Spleen (tissue), 11 donors: ENCODE measurements at regions not wholly inside any gene's neighbourhood (a gene's known extent, or its start where the extent isn't known, plus 50 kb on each side); places are given as distances from the start of the nearest gene placed in this dataset.

Experiments
- DNase-seq: peaks from one replicate; pipeline ENCODE4 v3.0.0-alpha.2; 2020
- H3K27ac ChIP-seq, 8 donors: fragments of 200-600 bp; sonication (generic) in 7 of 8; 1 replicate in 4 of 8; 2 replicates in 4 of 8; pipeline versions ENCODE4 v1.5.0 to v1.8.0; 2016 to 2021; ENCODE audit warnings: inconsistent platforms in 4 of 8, mild to moderate bottlenecking in 4 of 8, moderate library complexity in 1 of 8
- H3K27me3 ChIP-seq, 7 donors: fragments of 200-600 bp; sonication (generic) in 6 of 7; replicated peaks in 1 of 7; 1 replicate in 4 of 7; 2 replicates in 3 of 7; pipeline versions ENCODE4 v1.5.0 to v1.8.0; 2016 to 2021; ENCODE audit warnings: inconsistent platforms in 3 of 7, mild to moderate bottlenecking in 1 of 7
- H3K36me3 ChIP-seq, 6 donors: fragments of 200-600 bp; sonication (generic) in 5 of 6; 1 replicate in 4 of 6; 2 replicates in 2 of 6; pipeline versions ENCODE4 v1.5.0 to v1.8.0; 2016 to 2021; ENCODE audit warnings: inconsistent platforms in 2 of 6
- H3K4me1 ChIP-seq, 6 donors: fragments of 200-600 bp; sonication (generic) in 5 of 6; 1 replicate in 3 of 6; 2 replicates in 3 of 6; pipeline versions ENCODE4 v1.5.0 to v1.8.0; 2016 to 2021; ENCODE audit warnings: inconsistent platforms in 3 of 6
- H3K4me3 ChIP-seq, 8 donors: fragments of 200-600 bp; sonication (generic) in 7 of 8; 1 replicate in 4 of 8; 2 replicates in 4 of 8; pipeline versions ENCODE4 v1.5.0 to v1.8.0; 2016 to 2021; ENCODE audit warnings: inconsistent platforms in 4 of 8, mild to moderate bottlenecking in 4 of 8, moderate library complexity in 2 of 8
- H3K9me3 ChIP-seq, 8 donors: fragments of 200-600 bp; sonication (generic) in 7 of 8; 1 replicate in 4 of 8; 2 replicates in 4 of 8; pipeline versions ENCODE4 v1.5.0 to v1.8.0; 2016 to 2021; ENCODE audit warnings: inconsistent platforms in 4 of 8
- POLR2A ChIP-seq, 3 donors: fragments of 450-650 bp; IDR thresholded peaks; one replicate each; pipeline ENCODE4 v1.5.1; 2017; ENCODE audit warnings: antibody characterized with exemption in 3 of 3, mild to moderate bottlenecking in 1 of 3
- POLR2AphosphoS5 ChIP-seq, 3 donors: sonication (generic); formaldehyde crosslinking; IDR thresholded peaks; one replicate each; pipeline ENCODE4 v1.5.1; 2017; ENCODE audit warnings: antibody characterized with exemption in 3 of 3
- WGBS, 5 donors: extraction: QIAGEN DNeasy Blood & Tissue Kit in 3 of 5; methylation state at CpG; one replicate each; pipeline versions ENCODE4 v1.1.5 to v1.1.7; 2013 to 2018; 5-methylcytosine and 5-hydroxymethylcytosine counted together
- intact Hi-C: fragments of 100-400 bp; cut with DNase I; formaldehyde crosslinking; loops from one replicate; pipeline ENCODE4 v1.15.0; 2023; ENCODE audit warnings: low total_unique reads
- TF ChIP-seq, protein P1 (sequence below), 11 experiments: fragments of 200-600 bp in 7 of 11; fragments of 450-650 bp in 4 of 11; sonication (generic) in 4 of 11; IDR thresholded peaks in 8 of 11; conservative IDR thresholded peaks in 3 of 11; 1 replicate in 7 of 11; 2 replicates in 4 of 11; pipeline versions ENCODE4 v1.4.0 to v1.8.0; 2016 to 2021; ENCODE audit warnings: antibody characterized with exemption in 11 of 11, inconsistent platforms in 4 of 11, mild to moderate bottlenecking in 1 of 11
- donor health status: healthy with polysubstance abuse.
- donor health status: DM: no; HTN: no; CAD: no; lungs with moderate emphysema.
- donor health status: DM: no; HTN: no; CAD: no.
- donor health status: Bipolar disorder and iron deficiency.
- donor health status: healthy.
- donor health status: DM: no; HTN: no; CAD: no.
- donor health status: DM: yes; HTN: yes; CAD: no.

DNA sequence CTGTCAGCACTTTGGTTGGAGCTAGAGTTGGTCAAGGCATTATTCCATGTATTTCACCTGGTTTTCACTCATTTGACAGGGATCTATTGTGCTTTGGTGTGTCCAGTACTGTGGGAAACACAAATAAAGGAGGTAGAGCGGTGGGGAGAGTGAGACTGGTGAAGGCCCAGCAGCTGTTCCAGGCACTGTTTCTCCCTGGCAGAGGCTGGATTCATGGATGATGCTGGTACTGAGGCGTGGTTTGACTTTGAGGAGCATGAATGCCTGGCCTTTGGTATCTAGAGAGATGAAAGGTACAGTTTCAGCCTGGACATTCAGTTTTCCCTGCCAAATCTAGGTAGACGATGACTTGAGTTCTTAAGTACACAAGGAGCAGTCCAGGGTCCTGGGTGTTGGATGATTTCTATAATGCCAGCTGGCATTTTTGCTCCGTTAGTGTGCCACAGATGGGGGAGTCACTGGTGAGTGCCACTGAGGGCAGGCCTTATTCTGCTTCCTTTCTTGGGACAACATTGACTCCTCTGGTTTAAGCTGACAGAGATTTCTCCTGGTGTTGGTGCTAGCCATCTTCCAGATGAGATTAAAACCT lies 162.2 kb upstream of the BMPER start:
- intact Hi-C loops, result no loop called here
- Histone ChIP-seq H3K27ac (peak overlapping the region in 6 of 8 donors; percentile 5 to 62 (median 42)), H3K36me3 (no peaks in the 10 kb centered on the region), H3K9me3 (peaks cover 0 to 8% (median 0%) of the 10 kb centered on the region in 8 donors), H3K4me1 (peaks cover 0 to 12% (median 4%) of the 10 kb centered on the region in 6 donors), H3K4me3 (no peak overlapping the region), H3K27me3 (no peaks in the 10 kb centered on the region)
- TF ChIP-seq, protein P1, sequence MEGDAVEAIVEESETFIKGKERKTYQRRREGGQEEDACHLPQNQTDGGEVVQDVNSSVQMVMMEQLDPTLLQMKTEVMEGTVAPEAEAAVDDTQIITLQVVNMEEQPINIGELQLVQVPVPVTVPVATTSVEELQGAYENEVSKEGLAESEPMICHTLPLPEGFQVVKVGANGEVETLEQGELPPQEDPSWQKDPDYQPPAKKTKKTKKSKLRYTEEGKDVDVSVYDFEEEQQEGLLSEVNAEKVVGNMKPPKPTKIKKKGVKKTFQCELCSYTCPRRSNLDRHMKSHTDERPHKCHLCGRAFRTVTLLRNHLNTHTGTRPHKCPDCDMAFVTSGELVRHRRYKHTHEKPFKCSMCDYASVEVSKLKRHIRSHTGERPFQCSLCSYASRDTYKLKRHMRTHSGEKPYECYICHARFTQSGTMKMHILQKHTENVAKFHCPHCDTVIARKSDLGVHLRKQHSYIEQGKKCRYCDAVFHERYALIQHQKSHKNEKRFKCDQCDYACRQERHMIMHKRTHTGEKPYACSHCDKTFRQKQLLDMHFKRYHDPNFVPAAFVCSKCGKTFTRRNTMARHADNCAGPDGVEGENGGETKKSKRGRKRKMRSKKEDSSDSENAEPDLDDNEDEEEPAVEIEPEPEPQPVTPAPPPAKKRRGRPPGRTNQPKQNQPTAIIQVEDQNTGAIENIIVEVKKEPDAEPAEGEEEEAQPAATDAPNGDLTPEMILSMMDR (IDR thresholded peaks at IDR 0.05 in 8 of 11, conservative IDR thresholded peaks at IDR 0.05 in 3 of 11), result no peak
- TF ChIP-seq POLR2AphosphoS5 (IDR thresholded peaks at IDR 0.05) (no peak), POLR2A (IDR thresholded peaks at IDR 0.05) (no peak)
- no peak for DNase-seq
- WGBS, 5 donors, result 86 to 96% (median 91%) methylated on average over 4 of the region's 4 CpGs

DNA sequence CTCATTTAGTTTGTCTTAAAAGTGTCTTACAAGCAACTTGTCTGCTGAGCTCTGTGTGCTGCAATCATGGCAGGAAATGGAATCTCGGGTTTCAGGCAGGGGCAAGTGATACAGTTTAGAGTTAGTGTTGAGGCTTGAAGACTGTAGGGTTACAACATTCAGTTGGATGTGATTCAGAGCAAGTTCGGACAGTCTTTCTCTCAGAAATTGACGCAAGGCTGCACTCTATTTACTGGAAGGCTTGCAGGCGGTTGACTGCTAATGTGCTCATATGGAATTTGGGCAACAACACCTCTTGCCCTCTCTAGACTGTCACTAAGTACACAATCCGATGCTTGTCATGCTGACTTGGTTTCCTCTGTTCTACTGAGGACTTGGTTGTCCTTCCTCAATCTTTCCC lies 161.7 kb upstream of the BMPER start:
- DNase-seq, result no peak
- no peak overlapping the region for H3K4me3 ChIP-seq
- H3K27me3 ChIP-seq, result no peaks in the 10 kb centered on the region
- H3K9me3 ChIP-seq, result peaks cover 0 to 8% (median 0%) of the 10 kb centered on the region in 8 donors
- no peaks in the 10 kb centered on the region for H3K36me3 ChIP-seq
- peak overlapping the region in 6 of 8 donors; percentile 5 to 62 (median 51) for H3K27ac ChIP-seq
- H3K4me1 ChIP-seq, result peaks cover 0 to 12% (median 4%) of the 10 kb centered on the region in 6 donors
- intact Hi-C loops, result no loop called here
- 74 to 81% (median 77%) methylated on average over 5 of the region's 5 CpGs for WGBS, 5 donors
- no peak for TF ChIP-seq POLR2A (IDR thresholded peaks at IDR 0.05)
- TF ChIP-seq POLR2AphosphoS5 (IDR thresholded peaks at IDR 0.05), result peak in 1 of 3 donors; percentile 44
- TF ChIP-seq, protein P1 (IDR thresholded peaks at IDR 0.05 in 8 of 11, conservative IDR thresholded peaks at IDR 0.05 in 3 of 11), result no peak

DNA sequence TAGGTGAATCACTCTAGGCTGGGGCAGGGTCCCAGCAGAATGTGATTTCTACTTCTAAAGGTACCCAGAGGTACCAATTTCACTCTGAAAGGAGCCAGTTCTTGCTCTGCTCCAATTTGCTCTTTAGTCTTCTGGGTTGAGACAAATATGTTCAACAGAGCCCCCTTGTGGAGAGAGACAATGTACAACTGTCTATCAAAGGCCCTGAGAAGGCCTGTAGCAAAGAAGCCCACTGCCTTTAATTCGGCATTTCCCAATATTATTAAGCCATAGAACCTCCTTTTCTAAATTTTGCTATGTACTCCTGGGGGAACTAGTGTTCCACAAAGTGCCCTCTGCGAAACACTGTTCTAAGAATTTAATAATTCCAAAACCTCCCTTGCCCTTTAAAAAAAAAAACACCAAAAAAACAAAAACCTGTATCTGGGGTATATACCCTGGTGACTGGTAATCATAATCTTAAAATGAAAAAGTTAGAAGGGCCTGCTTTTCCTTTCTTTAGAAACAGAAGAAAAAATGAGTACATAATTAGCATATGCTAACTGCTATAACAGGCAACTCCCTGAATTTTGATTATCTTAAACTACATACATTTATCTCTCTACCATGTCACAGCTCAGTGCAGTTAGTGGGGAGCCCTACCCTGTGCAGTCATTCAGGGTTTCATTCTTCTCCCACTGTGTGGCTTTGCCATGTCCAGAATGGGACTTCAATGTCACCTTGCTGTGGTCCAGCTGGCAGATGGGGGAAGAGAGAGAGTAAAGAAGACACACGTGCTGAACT lies 160.9 kb upstream of the BMPER start:
- no peaks in the 10 kb centered on the region for H3K36me3 ChIP-seq
- H3K27me3 ChIP-seq, result no peaks in the 10 kb centered on the region
- intact Hi-C loops, result no loop called here
- peaks cover 0 to 12% (median 4%) of the 10 kb centered on the region in 6 donors for H3K4me1 ChIP-seq
- no peak for DNase-seq
- no peak for TF ChIP-seq POLR2AphosphoS5 (IDR thresholded peaks at IDR 0.05)
- TF ChIP-seq, protein P1 (IDR thresholded peaks at IDR 0.05 in 8 of 11, conservative IDR thresholded peaks at IDR 0.05 in 3 of 11), result peak in 3 of 11 experiments; percentile 13 to 30 (median 23)
- 83 to 98% (median 84%) methylated on average over 3 of the region's 3 CpGs for WGBS, 5 donors
- H3K27ac ChIP-seq, result peak overlapping the region in 6 of 8 donors; percentile 5 to 60 (median 44)
- H3K4me3 ChIP-seq, result no peak overlapping the region
- H3K9me3 ChIP-seq, result peaks cover 0 to 8% (median 0%) of the 10 kb centered on the region in 8 donors

DNA sequence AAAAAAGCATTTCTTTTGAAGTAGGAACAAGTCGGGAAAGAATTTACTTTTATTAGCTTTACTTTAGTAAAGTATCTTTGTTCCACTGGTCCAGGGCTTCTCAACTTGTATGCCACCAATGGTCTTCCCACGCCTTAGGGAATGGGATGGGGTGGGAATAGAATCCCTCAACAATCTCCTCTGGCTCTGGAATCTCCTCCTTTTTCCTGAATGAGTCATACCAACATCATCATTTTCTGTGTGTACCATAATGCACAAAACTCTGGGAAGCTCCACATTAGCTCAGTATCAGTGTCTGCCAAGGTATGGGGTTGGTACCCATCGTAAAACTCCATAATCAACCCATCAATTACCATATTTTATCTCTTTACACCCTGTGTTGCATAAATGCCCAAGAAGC lies 159.4 kb upstream of the BMPER start:
- TF ChIP-seq, protein P1 (IDR thresholded peaks at IDR 0.05 in 8 of 11, conservative IDR thresholded peaks at IDR 0.05 in 3 of 11), result no peak
- TF ChIP-seq POLR2A (IDR thresholded peaks at IDR 0.05) (no peak), POLR2AphosphoS5 (IDR thresholded peaks at IDR 0.05) (no peak)
- Histone ChIP-seq H3K9me3 (peaks cover 0 to 8% (median 0%) of the 10 kb centered on the region in 8 donors), H3K27me3 (no peaks in the 10 kb centered on the region), H3K27ac (no peak overlapping the region), H3K4me3 (no peak overlapping the region), H3K36me3 (no peaks in the 10 kb centered on the region), H3K4me1 (peaks cover 0 to 12% (median 4%) of the 10 kb centered on the region in 6 donors)
- DNase-seq, result no peak
- WGBS, 5 donors, result 78 to 92% (median 90%) methylated on average over 3 of the region's 3 CpGs
- intact Hi-C loops, result no loop called here
